Psoas muscle (tissue), 7 donors: ENCODE measurements at regions not wholly inside any gene's neighbourhood (a gene's known extent, or its start where the extent isn't known, plus 50 kb on each side); places are given as distances from the start of the nearest gene placed in this dataset.

Experiments used
- ATAC-seq, 4 donors: fragments of 200-7000 bp; cut with Tn5 transposase; one replicate each; pipeline ENCODE4 v1.9.1; 2020; ENCODE audit warnings: moderate library complexity in 3 of 4, mild to moderate bottlenecking in 2 of 4
- DNase-seq, 2 donors: peaks; one replicate each; pipeline ENCODE4 v3.0.0-alpha.2; 2020
- H3K27ac ChIP-seq: fragments of 200-600 bp; one replicate; pipeline ENCODE4 v1.8.0; 2022
- H3K27me3 ChIP-seq, 3 donors: fragments of 200-600 bp in 1 of 3; one replicate each; pipeline versions ENCODE4 v1.6.1 to v1.8.0; 2013 to 2022; ENCODE audit warnings: low read length in 2 of 3, mild to moderate bottlenecking in 2 of 3, moderate library complexity in 1 of 3; ENCODE audit not compliant: insufficient read depth in 3 of 3
- H3K36me3 ChIP-seq, 2 donors: fragments of 200-600 bp in 1 of 2; one replicate each; pipeline versions ENCODE4 v1.6.1 to v1.8.0; 2013 to 2022; ENCODE audit warnings: low read depth in 1 of 2, mild to moderate bottlenecking in 1 of 2, moderate library complexity in 1 of 2; ENCODE audit not compliant: insufficient read depth in 1 of 2
- H3K4me1 ChIP-seq: fragments of 200-600 bp; one replicate; pipeline ENCODE4 v1.8.0; 2022
- H3K4me3 ChIP-seq: fragments of 200-600 bp; one replicate; pipeline ENCODE4 v1.8.0; 2022; ENCODE audit warnings: mild to moderate bottlenecking
- H3K9me3 ChIP-seq: fragments of 200-600 bp; one replicate; pipeline ENCODE4 v1.8.0; 2022
- WGBS, 3 donors: extraction: QIAGEN DNeasy Blood & Tissue Kit; methylation state at CpG; one replicate each; pipeline versions ENCODE4 v1.1.6 to v1.1.7; 2013; 5-methylcytosine and 5-hydroxymethylcytosine counted together
- intact Hi-C, 2 donors: fragments of 100-400 bp; cut with DNase I; formaldehyde crosslinking; loops; one replicate each; pipeline versions ENCODE4 v1.11.0 to v1.14.2; 2022
- TF ChIP-seq, protein P1 (sequence below): fragments of 200-600 bp; IDR thresholded peaks from one replicate; pipeline ENCODE4 v1.8.0; 2022; ENCODE audit warnings: antibody characterized with exemption
- donor health status: healthy with polysubstance abuse.
- donor health status: DM: no; HTN: no; CAD: no; lungs with moderate emphysema.
- donor health status: Bipolar disorder and iron deficiency.
- donor health status: healthy.
- donor health status: DM: yes; HTN: yes; CAD: no.
- donor health status: DM: no; HTN: no; CAD: no.
- donor health status: DM: yes; HTN: yes; CAD: no.

DNA sequence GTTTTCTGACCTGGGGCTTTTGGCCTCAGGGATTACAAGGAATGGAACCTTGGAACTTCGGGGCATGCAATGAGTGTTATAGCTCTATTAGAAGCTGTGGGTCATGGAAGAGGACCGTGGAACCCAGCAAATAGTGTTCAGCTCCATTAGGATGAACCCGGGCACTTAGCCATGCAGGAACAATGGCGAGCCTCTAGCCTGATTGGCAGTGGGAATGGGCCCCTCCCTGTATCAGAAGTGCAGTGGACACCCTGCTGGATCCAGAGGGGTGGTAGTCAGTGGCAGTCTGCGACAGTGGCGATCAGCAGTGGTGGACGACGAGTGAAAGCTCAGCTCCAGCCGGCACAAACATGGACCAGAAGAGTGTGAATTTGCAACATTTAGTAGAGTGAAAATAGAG is 315.4 kb upstream of the TECRL start:
- Histone ChIP-seq H3K36me3 (no peaks in the 10 kb centered on the region), H3K27me3 (no peaks in the 10 kb centered on the region), H3K27ac (no peak overlapping the region), H3K4me3 (no peak overlapping the region), H3K4me1 (no peaks in the 10 kb centered on the region), H3K9me3 (no peaks in the 10 kb centered on the region)
- WGBS, 3 donors: 83 to 91% (median 86%) methylated on average over 9 of the region's 9 CpGs
- intact Hi-C loops: no loop called here
- TF ChIP-seq, protein P1, sequence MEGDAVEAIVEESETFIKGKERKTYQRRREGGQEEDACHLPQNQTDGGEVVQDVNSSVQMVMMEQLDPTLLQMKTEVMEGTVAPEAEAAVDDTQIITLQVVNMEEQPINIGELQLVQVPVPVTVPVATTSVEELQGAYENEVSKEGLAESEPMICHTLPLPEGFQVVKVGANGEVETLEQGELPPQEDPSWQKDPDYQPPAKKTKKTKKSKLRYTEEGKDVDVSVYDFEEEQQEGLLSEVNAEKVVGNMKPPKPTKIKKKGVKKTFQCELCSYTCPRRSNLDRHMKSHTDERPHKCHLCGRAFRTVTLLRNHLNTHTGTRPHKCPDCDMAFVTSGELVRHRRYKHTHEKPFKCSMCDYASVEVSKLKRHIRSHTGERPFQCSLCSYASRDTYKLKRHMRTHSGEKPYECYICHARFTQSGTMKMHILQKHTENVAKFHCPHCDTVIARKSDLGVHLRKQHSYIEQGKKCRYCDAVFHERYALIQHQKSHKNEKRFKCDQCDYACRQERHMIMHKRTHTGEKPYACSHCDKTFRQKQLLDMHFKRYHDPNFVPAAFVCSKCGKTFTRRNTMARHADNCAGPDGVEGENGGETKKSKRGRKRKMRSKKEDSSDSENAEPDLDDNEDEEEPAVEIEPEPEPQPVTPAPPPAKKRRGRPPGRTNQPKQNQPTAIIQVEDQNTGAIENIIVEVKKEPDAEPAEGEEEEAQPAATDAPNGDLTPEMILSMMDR: no peak
- DNase-seq (no peak), ATAC-seq (no peak)

DNA sequence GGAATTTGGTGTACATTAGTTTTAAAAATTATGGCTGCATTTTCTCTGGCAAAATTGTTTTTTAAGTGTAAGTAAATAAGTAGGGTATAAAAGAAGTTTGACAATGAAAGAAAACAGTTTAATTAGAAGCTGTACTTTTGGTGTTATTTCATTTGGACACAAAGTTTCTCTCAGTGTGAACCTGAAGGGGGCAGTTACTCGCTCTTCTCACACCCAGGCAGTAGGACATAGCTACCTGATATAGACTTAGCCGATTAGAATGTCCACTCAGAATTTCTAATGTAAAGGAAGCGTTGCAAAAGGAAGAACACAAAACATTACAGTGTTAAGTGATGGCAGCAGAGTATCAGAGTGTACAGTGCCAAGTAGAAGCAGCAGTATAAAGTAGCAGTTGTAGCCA is 311.9 kb upstream of the TECRL start:
- WGBS, 3 donors: 80 to 84% (median 83%) methylated on average over 3 of the region's 3 CpGs
- TF ChIP-seq, protein P1: no peak
- no peaks in the 10 kb centered on the region for H3K4me1 ChIP-seq

DNA sequence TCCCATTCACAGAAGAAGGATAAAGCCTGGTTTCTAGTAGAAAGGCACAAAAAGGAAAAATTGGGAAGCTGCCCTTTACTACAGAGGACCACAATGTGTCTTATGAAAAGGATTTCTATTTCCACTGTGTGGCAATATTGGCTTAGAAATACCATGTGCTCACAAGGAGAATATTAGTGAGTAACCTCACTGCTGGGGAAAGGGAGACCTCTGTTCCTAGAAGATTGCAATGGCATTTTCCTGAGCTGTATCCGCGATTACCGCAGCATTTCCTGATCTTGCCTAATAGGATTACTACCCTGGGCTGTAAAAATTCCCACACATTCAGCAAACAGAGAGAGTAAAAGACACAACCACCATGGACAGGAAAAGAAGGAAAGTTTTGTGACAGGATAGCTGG is 308.8 kb upstream of the TECRL start:
- no peaks in the 10 kb centered on the region for H3K27me3 ChIP-seq
- no peaks in the 10 kb centered on the region for H3K36me3 ChIP-seq
- no peaks in the 10 kb centered on the region for H3K4me1 ChIP-seq
- intact Hi-C loops: no loop called here
- ATAC-seq: no peak
- DNase-seq: no peak
- H3K27ac ChIP-seq: no peak overlapping the region
- no peaks in the 10 kb centered on the region for H3K9me3 ChIP-seq
- TF ChIP-seq, protein P1: no peak
- no peak overlapping the region for H3K4me3 ChIP-seq
- 68 to 95% (median 71%) methylated on average over 3 of the region's 3 CpGs for WGBS, 3 donors

More for the DNA sequence above, 311.9 kb upstream of the TECRL start:
- DNase-seq (no peak), ATAC-seq (no peak)
- Histone ChIP-seq H3K27me3 (no peaks in the 10 kb centered on the region), H3K4me3 (no peak overlapping the region), H3K36me3 (no peaks in the 10 kb centered on the region), H3K9me3 (no peaks in the 10 kb centered on the region), H3K27ac (no peak overlapping the region)
- intact Hi-C loops: no loop called here

DNA sequence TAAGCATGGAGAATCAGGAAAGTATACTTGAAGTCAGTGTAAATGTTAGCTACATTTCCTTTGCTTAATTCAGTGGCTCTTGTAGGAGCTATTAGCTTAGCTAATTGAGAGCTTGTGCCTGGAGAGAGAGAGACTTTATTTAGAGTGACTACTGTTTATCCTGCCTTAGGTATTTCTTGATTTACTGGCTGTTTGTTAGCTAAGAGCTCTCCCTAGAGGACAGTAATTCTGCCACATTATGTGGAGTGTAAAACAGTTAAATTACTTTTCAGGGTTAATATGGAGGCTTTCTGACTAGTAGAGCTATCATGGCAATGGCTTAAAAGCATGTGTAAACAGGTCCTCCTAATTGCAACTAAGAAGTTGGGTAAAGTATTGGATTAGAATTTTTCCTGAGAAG is 306.5 kb upstream of the TECRL start:
- ATAC-seq (no peak), DNase-seq (no peak)
- H3K27me3 ChIP-seq: no peaks in the 10 kb centered on the region
- no peak overlapping the region for H3K27ac ChIP-seq
- H3K4me3 ChIP-seq: no peak overlapping the region
- H3K4me1 ChIP-seq: no peaks in the 10 kb centered on the region
- H3K9me3 ChIP-seq: no peaks in the 10 kb centered on the region
- intact Hi-C loops: no loop called here
- TF ChIP-seq, protein P1: no peak
- H3K36me3 ChIP-seq: no peaks in the 10 kb centered on the region

DNA sequence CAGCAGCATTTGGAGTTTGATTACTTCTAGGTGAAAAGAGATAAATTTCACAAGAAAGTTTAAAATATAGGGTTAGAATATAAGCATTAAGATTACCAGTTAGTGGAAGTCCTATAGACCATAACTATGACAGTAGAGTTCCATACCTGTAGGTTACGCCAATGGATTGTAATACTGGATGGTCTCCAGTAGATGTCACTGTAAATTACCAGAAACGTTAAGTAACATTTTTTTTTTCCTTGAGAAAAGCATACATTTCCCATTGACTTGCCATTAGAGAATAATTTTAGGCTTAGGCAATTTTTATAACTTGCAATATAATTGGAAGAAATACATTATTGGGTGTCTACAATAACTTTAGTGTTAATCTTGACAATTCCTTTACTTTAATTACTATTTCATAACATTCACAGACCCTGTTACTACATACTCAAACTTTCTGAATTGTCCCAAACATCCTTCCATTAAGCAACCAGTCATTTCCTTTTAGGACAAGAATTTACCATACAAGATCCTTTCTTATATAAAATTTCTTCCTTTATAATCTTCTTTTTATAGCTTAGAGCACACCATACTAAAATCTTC is 304.1 kb upstream of the TECRL start:
- ATAC-seq (no peak), DNase-seq (no peak)
- Histone ChIP-seq H3K36me3 (no peaks in the 10 kb centered on the region), H3K4me1 (no peaks in the 10 kb centered on the region), H3K27ac (no peak overlapping the region), H3K4me3 (no peak overlapping the region), H3K27me3 (no peaks in the 10 kb centered on the region), H3K9me3 (no peaks in the 10 kb centered on the region)
- intact Hi-C loops: no loop called here
- 10 to 23% (median 14%) methylated on average over 2 of the region's 2 CpGs for WGBS, 3 donors
- TF ChIP-seq, protein P1: peak; percentile 28
